ENCODE measurements at regions not wholly inside any gene's neighbourhood (a gene's known extent, or its start where the extent isn't known, plus 50 kb on each side); places are given as distances from the start of the nearest gene placed in this dataset.

GRCh38 chr21:28442085-28442484, 550.6 kb downstream of the LTN1 start:
- no peak overlapping the region for H3K4me3 ChIP-seq (replicated peaks; ENCODE audit: low read depth, low read length)
- no peak for TF ChIP-seq CTCF (IDR thresholded peaks at IDR 0.05; ENCODE audit: low read length, missing control alignments)
- no peak for DNase-seq (ENCODE audit: low read depth)

DNA sequence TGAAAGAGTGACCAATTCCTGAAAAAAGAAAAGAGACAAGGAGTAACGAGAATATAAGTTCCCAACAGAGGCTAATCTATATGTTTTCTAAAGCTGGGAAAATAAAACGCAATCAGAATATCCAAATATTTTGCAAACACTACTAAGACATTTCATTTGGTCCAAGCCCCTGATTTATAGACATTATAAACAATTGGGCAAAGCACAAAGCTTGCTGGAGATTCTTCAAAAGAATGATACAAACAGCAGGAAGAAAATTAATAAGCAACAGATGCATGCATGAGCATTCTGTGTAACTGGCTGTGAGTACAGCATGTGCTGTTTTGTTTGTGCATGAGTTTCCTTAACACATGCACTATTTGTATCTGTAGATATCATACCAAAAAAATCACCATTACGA, 552.9 kb downstream of the LTN1 start:
- DNase-seq (ENCODE audit: low read depth) = no peak
- no peak overlapping the region for H3K4me3 ChIP-seq (replicated peaks; ENCODE audit: low read depth, low read length)
- no peak for TF ChIP-seq CTCF (IDR thresholded peaks at IDR 0.05; ENCODE audit: low read length, missing control alignments)

GRCh38 chr21:28439251-28439650, 553.4 kb downstream of the LTN1 start:
- no peak for TF ChIP-seq CTCF (IDR thresholded peaks at IDR 0.05; ENCODE audit: low read length, missing control alignments)
- DNase-seq (ENCODE audit: low read depth) = no peak
- no peak overlapping the region for H3K4me3 ChIP-seq (replicated peaks; ENCODE audit: low read depth, low read length)

DNA sequence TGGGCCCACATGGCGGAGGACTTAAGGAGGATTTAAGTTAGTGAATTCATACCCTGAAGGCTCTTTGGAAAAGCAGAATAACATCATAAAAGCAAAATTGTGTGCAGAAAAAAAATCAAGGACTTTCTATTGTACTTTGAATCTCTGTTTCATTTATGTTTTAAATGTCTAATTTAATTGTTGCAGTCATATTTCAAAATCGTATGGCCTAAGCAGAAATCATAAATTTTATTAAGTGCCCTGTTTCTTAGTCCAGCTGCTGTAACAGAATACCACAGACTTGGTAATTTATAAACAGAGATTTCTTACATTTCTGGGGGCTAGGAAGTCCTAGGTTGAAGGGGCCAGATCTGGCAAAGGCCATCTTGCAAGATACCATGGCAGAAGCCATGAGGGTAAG, 555.6 kb downstream of the LTN1 start:
- no peak for TF ChIP-seq CTCF (IDR thresholded peaks at IDR 0.05; ENCODE audit: low read length, missing control alignments)
- no peak overlapping the region for H3K4me3 ChIP-seq (replicated peaks; ENCODE audit: low read depth, low read length)
- DNase-seq (ENCODE audit: low read depth) = no peak

GRCh38 chr21:28436286-28436932, 556.3 kb downstream of the LTN1 start:
- TF ChIP-seq CTCF (IDR thresholded peaks at IDR 0.05; ENCODE audit: low read length, missing control alignments) = no peak
- H3K4me3 ChIP-seq (replicated peaks; ENCODE audit: low read depth, low read length) = no peak overlapping the region
- DNase-seq (ENCODE audit: low read depth) = peak; percentile 65

DNA sequence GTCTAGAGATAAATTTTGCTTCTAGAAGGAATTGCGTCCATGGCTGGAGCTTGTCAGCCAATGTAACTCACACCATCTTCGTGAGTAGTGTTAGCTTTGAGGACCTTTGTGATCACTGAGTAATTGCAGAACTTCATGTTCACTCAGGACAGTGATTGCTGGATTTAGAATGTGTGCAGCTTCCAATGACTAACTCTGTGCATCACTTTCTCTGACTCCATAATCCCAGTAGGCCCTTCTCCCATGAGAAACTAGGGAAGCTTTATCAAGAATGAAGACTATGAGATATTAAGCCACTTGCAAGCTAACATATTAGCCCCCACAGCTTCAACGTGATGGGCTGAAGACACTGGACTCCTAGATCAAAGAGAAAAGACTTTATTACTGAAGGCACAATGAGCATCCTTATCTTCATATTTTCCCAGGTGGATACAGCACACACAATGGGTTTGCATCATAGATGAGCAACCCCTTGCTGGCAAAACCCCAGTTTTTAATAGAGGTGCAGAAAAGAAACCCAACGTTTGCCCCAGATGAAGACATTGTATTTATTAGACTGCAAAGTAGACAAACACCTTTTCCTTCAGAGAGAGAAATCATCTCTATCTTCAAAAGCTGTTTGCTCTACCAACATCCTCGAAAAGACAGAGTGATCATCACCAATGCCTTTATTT, 561.0 kb downstream of the LTN1 start:
- peak; percentile 18 for DNase-seq (ENCODE audit: low read depth)
- no peak overlapping the region for H3K4me3 ChIP-seq (replicated peaks; ENCODE audit: low read depth, low read length)
- TF ChIP-seq CTCF (IDR thresholded peaks at IDR 0.05; ENCODE audit: low read length, missing control alignments) = no peak

DNA sequence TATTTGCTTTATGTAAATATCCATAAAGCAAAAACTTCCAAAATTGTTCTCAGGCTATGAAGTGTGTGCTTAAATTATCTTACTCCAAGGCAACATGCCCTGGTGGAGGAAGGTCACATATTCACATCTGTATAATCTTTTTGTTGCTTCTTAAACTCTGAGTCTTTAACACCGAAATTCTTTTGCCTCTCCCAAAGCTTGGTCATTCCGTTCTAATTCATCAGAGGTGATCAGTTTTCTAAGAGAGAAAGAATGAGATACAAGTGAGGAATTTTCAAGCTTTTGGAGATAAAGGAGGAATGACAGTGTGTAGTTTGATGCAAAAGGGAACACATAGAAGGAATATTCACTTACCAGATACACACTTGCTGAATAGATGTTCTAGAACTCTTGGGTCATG, 561.7 kb downstream of the LTN1 start:
- DNase-seq (ENCODE audit: low read depth) = no peak
- H3K4me3 ChIP-seq (replicated peaks; ENCODE audit: low read depth, low read length) = no peak overlapping the region
- no peak for TF ChIP-seq CTCF (IDR thresholded peaks at IDR 0.05; ENCODE audit: low read length, missing control alignments)
